Kidney epithelial cell (primary cell): ENCODE measurements at regions not wholly inside any gene's neighbourhood (a gene's known extent, or its start where the extent isn't known, plus 50 kb on each side); places are given as distances from the start of the nearest gene placed in this dataset.

ENCODE experiments used
- DNase-seq: peaks from one replicate; pipeline ENCODE4 v3.0.0-alpha.2; 2010; ENCODE audit warnings: low read depth
- H3K27me3 ChIP-seq: 2 replicates; pipeline ENCODE4 v1.6.0; 2011; ENCODE audit warnings: low read length; ENCODE audit not compliant: control insufficient read depth, insufficient read depth
- H3K36me3 ChIP-seq: 2 replicates; pipeline ENCODE4 v1.5.1; 2011; ENCODE audit warnings: low read length; ENCODE audit not compliant: control insufficient read depth, insufficient read depth
- H3K4me3 ChIP-seq: 2 replicates; pipeline ENCODE4 v1.5.1; 2011; ENCODE audit warnings: low read depth, mild to moderate bottlenecking, control low read depth, low read length
- TF ChIP-seq, protein P1 (sequence below): IDR thresholded peaks from 2 replicates; pipeline ENCODE4 v1.5.1; 2011; ENCODE audit warnings: mild to moderate bottlenecking, moderate library complexity, low read length, control low read depth, inconsistent platforms; ENCODE audit not compliant: insufficient read depth, poor library complexity, severe bottlenecking

GRCh38 chr11:134585666-134586610 lies 173.9 kb upstream of the B3GAT1 start:
- TF ChIP-seq, protein P1, sequence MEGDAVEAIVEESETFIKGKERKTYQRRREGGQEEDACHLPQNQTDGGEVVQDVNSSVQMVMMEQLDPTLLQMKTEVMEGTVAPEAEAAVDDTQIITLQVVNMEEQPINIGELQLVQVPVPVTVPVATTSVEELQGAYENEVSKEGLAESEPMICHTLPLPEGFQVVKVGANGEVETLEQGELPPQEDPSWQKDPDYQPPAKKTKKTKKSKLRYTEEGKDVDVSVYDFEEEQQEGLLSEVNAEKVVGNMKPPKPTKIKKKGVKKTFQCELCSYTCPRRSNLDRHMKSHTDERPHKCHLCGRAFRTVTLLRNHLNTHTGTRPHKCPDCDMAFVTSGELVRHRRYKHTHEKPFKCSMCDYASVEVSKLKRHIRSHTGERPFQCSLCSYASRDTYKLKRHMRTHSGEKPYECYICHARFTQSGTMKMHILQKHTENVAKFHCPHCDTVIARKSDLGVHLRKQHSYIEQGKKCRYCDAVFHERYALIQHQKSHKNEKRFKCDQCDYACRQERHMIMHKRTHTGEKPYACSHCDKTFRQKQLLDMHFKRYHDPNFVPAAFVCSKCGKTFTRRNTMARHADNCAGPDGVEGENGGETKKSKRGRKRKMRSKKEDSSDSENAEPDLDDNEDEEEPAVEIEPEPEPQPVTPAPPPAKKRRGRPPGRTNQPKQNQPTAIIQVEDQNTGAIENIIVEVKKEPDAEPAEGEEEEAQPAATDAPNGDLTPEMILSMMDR = no peak
- H3K27me3 ChIP-seq = no peaks in the 10 kb centered on the region
- DNase-seq = no peak
- H3K4me3 ChIP-seq = no peak overlapping the region
- no peaks in the 10 kb centered on the region for H3K36me3 ChIP-seq

DNA sequence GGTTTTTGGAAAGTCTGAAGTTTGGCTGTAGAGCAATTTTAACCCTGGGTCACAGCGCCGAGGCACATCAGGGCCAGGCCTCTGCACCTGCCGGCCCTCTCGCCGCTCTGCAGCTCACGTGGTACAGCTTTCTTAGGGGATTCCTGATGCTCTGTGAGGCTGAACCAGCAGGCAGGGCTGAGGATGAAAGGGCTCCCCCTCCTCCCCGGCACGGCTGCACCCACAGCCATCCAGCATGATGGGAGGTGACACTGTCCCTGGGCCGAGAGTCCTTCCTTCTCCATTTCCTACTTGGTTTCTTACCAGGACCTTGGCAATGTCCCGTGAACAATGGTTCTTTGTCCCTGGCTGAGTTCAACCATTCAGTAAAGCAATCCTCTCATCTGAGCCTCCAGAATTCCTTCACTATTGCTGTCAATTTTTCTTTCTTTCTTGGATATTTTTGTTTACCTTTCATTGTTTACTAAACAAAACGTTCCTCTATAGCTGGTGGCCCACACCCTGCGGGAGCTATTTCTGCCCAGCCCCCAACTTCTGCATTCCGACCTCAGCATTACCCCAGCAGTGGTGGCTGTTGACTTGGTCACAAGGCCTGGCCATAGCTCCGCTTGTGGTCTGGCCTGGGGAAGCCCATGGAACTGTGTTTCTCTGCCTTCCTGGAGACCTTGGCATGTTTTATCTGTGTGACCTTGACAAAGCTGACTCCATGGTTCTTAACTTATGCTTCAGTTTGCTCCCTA lies 172.8 kb upstream of the B3GAT1 start:
- DNase-seq = no peak
- Histone ChIP-seq H3K36me3 (no peaks in the 10 kb centered on the region), H3K4me3 (no peak overlapping the region), H3K27me3 (no peaks in the 10 kb centered on the region)
- TF ChIP-seq, protein P1 = no peak

DNA sequence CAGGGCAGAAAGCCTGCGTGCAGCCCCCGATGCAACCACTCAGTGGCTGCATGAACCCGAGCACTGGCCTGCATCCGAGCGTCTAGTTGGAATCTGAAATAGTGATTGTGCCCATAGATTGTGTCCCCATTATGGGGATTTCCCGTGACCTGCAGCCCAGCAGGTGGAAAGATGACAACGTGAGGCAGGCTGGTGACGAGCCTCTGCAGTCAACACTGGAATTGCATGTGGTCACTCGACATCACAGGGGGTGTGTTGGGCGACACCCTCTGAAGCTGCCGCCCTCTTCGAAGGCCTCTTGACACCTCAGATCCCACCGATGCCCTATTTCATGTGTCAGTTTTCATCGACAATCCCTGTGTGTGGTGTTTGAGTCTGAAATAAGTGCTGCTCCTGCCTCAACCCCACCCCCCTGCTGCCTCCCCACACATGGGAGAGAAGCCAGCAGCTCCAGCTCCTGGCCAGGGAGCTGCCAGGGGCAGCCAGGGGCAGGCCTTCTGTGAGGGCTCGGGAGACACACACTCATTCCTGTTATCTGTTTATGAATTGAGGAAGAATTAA lies 172.0 kb upstream of the B3GAT1 start:
- H3K36me3 ChIP-seq = no peaks in the 10 kb centered on the region
- H3K4me3 ChIP-seq = no peak overlapping the region
- H3K27me3 ChIP-seq = no peaks in the 10 kb centered on the region
- DNase-seq = no peak
- TF ChIP-seq, protein P1 = no peak

- no peak for DNase-seq
- TF ChIP-seq, protein P1 = no peak
- Histone ChIP-seq H3K4me3 (no peak overlapping the region), H3K36me3 (no peaks in the 10 kb centered on the region), H3K27me3 (no peaks in the 10 kb centered on the region)
These were observed 171.5 kb upstream of the B3GAT1 start for GRCh38 chr11:134583397-134583990.

DNA sequence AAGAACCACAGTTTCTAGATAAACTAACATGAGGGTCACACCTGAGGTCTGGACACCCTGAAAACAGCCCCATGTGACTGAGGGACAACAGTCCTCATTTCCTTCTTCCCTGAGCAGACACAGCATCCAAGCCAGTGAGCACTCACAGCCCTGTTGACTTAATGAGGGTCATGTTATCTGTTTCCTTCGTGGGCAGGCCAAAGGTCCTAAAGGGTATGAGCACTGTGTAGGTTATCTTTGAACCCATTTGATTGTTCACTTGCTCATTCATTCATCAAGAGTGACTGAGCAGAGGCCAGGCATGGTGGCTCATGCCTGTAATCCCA lies 170.7 kb upstream of the B3GAT1 start:
- Histone ChIP-seq H3K27me3 (no peaks in the 10 kb centered on the region), H3K36me3 (no peaks in the 10 kb centered on the region), H3K4me3 (no peak overlapping the region)
- no peak for DNase-seq
- TF ChIP-seq, protein P1 = no peak
